ENCODE measurements at regions not wholly inside any gene's neighbourhood (a gene's known extent, or its start where the extent isn't known, plus 50 kb on each side); places are given as distances from the start of the nearest gene placed in this dataset.

DNA sequence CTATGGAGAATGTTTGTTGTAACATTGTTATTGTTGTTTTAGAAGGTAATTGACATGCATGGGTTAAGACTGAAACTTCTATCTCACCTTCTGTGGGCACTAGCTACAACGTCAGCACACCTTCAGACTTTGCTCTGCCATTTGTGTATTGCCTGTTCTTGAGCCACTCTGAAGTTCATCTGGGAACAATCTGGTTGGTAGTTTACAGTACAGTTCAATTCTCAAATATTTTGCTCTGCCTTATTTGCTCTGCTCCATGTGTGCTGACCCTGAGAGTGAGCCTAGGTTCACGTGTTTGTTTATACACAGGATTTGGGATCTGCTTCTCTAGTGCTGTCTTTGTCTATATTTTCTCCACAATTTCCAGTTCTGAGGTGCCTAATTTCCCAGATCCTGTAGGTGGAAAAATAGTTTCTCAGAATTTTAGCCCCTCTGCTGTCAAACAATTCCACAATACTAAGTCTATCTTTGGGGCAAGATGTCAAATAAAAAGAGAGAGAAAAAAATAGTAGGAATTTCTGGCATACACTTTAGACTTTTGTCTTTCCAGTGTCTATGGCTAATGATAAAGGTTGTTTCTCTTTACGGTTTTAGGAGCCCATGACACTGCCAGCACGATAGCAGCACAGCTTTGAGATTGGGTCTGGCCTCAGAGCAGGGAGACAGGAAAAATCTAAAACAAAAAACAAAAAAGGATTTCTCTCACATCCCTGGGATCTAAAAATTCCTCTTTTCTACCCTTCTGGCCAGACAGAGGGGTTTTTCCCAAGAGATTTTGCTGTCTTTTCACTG lies 721.4 kb downstream of the VGLL3 start:
- H3K4me1 Mint-ChIP-seq (ENCODE audit: low read depth), result no peaks in the 10 kb centered on the region
- peaks cover 15% of the 10 kb centered on the region for H3K9me3 Mint-ChIP-seq
- no peak for DNase-seq (ENCODE audit: low spot score)
- no peak overlapping the region for H3K4me3 Mint-ChIP-seq (ENCODE audit: low read depth)
- no peak overlapping the region for H3K27ac Mint-ChIP-seq
- intact Hi-C loops (cut with micrococcal nuclease), result no loop called here
- no peaks in the 10 kb centered on the region for H3K27me3 Mint-ChIP-seq (ENCODE audit: low read depth)
- no peaks in the 10 kb centered on the region for H3K36me3 Mint-ChIP-seq (ENCODE audit: low read depth)

DNA sequence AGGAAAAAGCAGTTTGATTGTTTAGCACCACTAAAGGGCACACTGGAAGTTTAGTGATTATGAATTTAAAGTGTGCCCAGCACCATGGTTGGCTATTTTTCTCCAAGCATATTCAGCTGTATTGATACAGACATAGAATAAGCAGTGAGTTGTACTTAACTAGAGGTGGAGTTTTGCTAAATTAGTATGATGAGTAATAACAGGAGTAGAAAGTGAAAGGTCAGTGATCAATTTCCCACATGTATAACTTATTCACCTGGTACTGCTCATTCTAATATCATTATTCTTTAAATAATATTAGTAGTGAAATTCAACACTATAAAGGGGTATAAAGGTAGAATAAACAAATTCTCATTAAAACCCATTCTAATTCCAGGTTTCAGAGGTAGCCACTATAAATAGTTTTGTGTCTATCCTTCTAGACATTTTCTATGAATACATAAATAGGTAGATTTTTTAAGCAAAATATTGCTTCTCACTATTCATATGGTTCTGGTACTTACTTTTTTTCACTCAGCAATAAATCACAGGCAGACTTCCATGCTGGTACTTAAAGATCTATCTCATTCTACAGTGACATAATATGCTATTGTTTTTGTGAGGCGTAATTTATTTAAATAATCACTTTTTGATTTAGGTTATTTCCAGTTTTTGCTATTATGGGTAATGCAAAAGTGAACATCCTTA lies 732.9 kb downstream of the VGLL3 start:
- peaks cover 16% of the 10 kb centered on the region for H3K9me3 Mint-ChIP-seq
- H3K36me3 Mint-ChIP-seq (ENCODE audit: low read depth), result no peaks in the 10 kb centered on the region
- intact Hi-C loops (cut with micrococcal nuclease), result no loop called here
- H3K27me3 Mint-ChIP-seq (ENCODE audit: low read depth), result no peaks in the 10 kb centered on the region
- no peak overlapping the region for H3K27ac Mint-ChIP-seq
- no peak overlapping the region for H3K4me3 Mint-ChIP-seq (ENCODE audit: low read depth)
- no peak for DNase-seq (ENCODE audit: low spot score)
- no peaks in the 10 kb centered on the region for H3K4me1 Mint-ChIP-seq (ENCODE audit: low read depth)

DNA sequence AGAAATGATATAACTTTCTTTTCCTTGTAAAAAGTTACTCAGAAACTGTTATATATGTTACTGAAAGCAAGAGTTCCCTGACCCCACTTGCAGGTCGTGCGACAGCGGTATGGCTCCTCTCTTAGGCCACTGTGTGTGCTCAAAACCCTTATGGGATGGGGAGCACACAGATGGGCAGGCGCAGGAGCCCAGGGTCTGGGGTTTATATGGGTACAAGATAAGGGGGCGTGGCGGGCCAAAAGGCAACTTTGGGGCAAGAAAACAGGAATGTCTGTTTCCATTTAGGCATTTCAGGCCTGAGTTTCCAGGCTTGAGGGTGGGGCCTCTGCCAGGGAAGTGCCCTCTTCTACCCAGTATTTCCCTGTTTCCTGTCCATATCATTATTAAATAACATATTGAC lies 736.5 kb downstream of the VGLL3 start:
- intact Hi-C loops (cut with micrococcal nuclease), result no loop called here
- DNase-seq (ENCODE audit: low spot score), result no peak
- Mint-ChIP-seq H3K4me1 (ENCODE audit: low read depth) (no peaks in the 10 kb centered on the region), H3K9me3 (peaks cover 26% of the 10 kb centered on the region), H3K27ac (no peak overlapping the region), H3K27me3 (ENCODE audit: low read depth) (no peaks in the 10 kb centered on the region), H3K4me3 (ENCODE audit: low read depth) (no peak overlapping the region), H3K36me3 (ENCODE audit: low read depth) (no peaks in the 10 kb centered on the region)

DNA sequence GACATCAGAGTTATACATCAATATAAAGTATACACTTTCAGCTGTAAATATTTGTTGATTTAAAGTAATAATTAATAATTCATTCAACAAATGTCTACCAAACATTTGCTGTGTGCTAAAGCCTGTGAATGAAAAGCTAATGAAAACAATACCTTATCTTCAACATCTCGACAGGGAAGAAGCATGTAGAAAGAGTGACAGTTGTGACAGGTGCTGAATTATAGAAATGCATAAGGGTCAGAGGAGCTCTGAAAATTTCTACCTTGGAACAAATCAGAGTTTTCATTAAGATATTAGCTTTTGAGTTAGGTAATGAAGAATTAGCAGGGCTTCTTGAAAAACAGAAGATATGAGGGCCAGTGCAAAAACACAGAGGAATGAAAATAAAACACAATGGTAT lies 739.2 kb downstream of the VGLL3 start:
- H3K27ac Mint-ChIP-seq, result no peak overlapping the region

DNA sequence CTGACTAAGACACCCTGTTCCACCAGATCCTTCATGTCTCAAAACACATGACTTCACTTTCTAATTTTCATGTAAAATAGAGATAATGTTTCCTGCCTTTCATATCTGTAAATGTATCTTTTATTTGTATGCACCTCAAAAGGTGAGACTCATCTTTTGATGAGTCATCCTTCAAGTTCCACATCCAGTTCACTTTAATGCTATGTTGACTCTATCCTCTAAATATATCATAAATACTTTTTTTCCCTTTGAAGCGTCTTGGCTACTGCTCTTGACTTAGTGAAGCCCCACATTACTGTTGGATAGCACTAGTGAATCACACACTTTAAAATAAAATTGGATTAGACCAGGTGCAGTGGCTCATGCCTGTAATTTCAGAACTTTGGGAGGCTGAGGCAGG lies 741.1 kb downstream of the VGLL3 start:
- peaks cover 24% of the 10 kb centered on the region for H3K9me3 Mint-ChIP-seq
- no peaks in the 10 kb centered on the region for H3K4me1 Mint-ChIP-seq (ENCODE audit: low read depth)
- no peak for DNase-seq (ENCODE audit: low spot score)
- no peaks in the 10 kb centered on the region for H3K27me3 Mint-ChIP-seq (ENCODE audit: low read depth)
- no peaks in the 10 kb centered on the region for H3K36me3 Mint-ChIP-seq (ENCODE audit: low read depth)
- H3K4me3 Mint-ChIP-seq (ENCODE audit: low read depth), result no peak overlapping the region
- no peak overlapping the region for H3K27ac Mint-ChIP-seq
- intact Hi-C loops (cut with micrococcal nuclease), result no loop called here

More for the DNA sequence above, 739.2 kb downstream of the VGLL3 start:
- Mint-ChIP-seq H3K9me3 (peaks cover 32% of the 10 kb centered on the region), H3K36me3 (ENCODE audit: low read depth) (no peaks in the 10 kb centered on the region), H3K27me3 (ENCODE audit: low read depth) (no peaks in the 10 kb centered on the region), H3K4me1 (ENCODE audit: low read depth) (no peaks in the 10 kb centered on the region), H3K4me3 (ENCODE audit: low read depth) (no peak overlapping the region)
- intact Hi-C loops (cut with micrococcal nuclease), result no loop called here
- no peak for DNase-seq (ENCODE audit: low spot score)

DNA sequence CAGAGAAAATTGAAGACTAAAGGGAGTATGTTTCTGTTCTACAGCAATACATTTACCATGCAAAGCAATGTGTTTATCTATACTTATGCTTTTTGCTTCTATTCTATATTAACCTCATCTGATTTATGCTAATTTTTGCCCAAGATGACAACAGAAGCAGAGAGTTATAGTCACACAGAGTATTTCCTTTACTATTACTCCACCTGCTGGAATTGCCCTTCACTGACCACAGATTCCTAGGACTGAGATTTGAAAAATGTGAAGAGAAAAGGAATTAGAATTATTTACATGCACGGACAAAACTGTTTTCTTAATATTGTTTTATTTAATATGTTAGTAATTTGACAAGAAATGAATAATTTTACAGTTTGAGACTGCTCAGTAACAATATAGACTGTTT lies 745.6 kb downstream of the VGLL3 start:
- Mint-ChIP-seq H3K4me1 (ENCODE audit: low read depth) (no peaks in the 10 kb centered on the region), H3K27ac (no peak overlapping the region), H3K9me3 (peaks cover 18% of the 10 kb centered on the region), H3K27me3 (ENCODE audit: low read depth) (no peaks in the 10 kb centered on the region), H3K4me3 (ENCODE audit: low read depth) (no peak overlapping the region), H3K36me3 (ENCODE audit: low read depth) (no peaks in the 10 kb centered on the region)
- no peak for DNase-seq (ENCODE audit: low spot score)
- intact Hi-C loops (cut with micrococcal nuclease), result no loop called here

DNA sequence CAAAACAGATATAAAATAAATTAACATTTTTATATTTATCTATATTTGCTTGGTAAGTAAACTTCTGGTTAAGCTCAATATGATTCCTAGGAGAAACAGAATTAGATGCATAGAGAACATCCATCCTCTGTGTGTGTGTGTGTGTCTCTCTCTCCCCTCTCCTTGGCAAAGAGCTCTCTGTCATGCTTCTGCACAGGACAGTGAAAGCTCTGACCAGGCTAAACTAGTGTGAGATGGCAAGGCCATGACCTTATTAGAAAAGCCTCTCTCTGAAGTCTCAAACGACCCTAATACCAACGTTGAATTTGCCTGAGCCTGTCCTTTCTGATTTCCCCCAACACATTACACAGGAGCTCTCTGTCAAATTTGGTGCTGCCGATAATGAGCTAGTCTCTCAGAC lies 746.0 kb downstream of the VGLL3 start:
- Mint-ChIP-seq H3K27ac (no peak overlapping the region), H3K4me1 (ENCODE audit: low read depth) (no peaks in the 10 kb centered on the region), H3K4me3 (ENCODE audit: low read depth) (no peak overlapping the region), H3K9me3 (peaks cover 18% of the 10 kb centered on the region), H3K27me3 (ENCODE audit: low read depth) (no peaks in the 10 kb centered on the region), H3K36me3 (ENCODE audit: low read depth) (no peaks in the 10 kb centered on the region)
- DNase-seq (ENCODE audit: low spot score), result no peak
- intact Hi-C loops (cut with micrococcal nuclease), result no loop called here

DNA sequence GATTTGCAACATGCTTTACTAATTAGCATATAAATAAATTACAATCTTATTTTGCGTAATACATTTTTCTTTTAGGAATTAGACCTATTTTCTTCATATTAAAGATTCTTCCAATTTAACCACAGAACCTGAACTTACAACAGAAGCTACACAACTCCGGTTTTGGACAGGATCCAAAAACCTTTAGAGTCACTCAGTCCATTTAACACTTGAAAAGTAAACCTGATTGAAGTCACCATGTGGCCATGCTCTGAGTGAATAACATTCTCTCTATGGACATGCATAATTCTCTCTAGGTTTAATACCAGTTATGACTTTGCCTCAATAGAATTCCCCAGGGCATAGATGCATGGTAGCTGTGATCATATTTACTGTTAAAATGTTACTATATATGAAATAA lies 751.0 kb downstream of the VGLL3 start:
- DNase-seq (ENCODE audit: low spot score), result no peak
- H3K27ac Mint-ChIP-seq, result no peak overlapping the region
- intact Hi-C loops (cut with micrococcal nuclease), result no loop called here
- peaks cover 4% of the 10 kb centered on the region for H3K9me3 Mint-ChIP-seq
- H3K4me1 Mint-ChIP-seq (ENCODE audit: low read depth), result no peaks in the 10 kb centered on the region
- H3K4me3 Mint-ChIP-seq (ENCODE audit: low read depth), result no peak overlapping the region
- no peaks in the 10 kb centered on the region for H3K27me3 Mint-ChIP-seq (ENCODE audit: low read depth)
- H3K36me3 Mint-ChIP-seq (ENCODE audit: low read depth), result no peaks in the 10 kb centered on the region

DNA sequence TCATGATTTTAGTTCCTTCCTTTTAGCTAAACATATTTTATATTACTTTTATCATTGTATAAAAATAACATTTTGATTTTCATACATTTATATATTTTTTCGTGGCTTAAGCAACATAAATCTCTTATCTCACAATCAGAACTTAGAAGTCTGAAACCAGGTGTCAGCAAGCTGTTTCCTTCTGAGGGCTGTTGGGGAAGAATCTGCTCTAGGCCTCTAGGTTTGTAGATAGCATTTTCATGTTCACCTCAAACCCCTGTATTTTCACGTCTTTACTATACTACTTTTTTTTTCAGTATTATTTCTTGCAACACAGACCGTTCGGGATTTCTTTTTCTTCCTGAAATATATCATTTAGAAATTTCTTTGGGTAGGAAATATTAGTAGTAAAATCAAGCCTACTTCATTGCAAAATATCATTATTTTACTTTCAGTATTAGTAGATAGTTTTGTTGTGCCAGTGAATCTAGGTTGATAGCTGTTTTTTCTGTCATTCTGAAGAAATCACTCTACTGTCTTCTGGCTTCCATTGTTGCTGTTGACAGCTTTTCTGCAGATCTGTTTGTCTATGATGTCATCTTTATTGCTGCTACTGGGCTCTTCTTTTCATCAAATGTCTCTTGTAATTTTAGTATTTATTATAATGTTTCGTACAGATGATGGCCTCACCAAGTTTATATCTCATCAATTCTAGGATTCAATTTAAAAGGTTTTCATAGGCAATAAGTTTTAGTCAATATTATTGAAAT lies 756.3 kb downstream of the VGLL3 start:
- Mint-ChIP-seq H3K9me3 (peaks cover 4% of the 10 kb centered on the region), H3K4me3 (ENCODE audit: low read depth) (no peak overlapping the region), H3K36me3 (ENCODE audit: low read depth) (no peaks in the 10 kb centered on the region), H3K27me3 (ENCODE audit: low read depth) (no peaks in the 10 kb centered on the region), H3K27ac (no peak overlapping the region), H3K4me1 (ENCODE audit: low read depth) (no peaks in the 10 kb centered on the region)
- intact Hi-C loops (cut with micrococcal nuclease), result no loop called here
- DNase-seq (ENCODE audit: low spot score), result no peak

DNA sequence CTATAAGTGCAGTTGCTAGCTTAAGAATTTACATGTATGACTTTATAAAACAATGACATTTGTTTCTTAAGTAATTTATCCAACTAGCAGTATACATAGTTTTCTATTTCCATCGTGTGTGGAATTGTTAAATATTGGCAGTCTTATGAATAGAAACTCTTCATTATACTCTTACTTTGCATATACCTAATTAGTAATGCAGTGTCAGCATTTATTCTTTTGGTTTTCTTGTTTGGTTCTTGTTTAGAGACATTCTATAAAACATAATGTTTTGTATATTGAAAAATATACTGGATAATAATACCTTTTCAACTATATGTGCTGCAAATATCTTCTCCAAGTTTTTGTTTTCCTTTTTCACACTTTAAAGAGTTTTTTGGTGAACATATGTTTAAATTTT lies 760.2 kb downstream of the VGLL3 start:
- intact Hi-C loops (cut with micrococcal nuclease), result no loop called here

DNA sequence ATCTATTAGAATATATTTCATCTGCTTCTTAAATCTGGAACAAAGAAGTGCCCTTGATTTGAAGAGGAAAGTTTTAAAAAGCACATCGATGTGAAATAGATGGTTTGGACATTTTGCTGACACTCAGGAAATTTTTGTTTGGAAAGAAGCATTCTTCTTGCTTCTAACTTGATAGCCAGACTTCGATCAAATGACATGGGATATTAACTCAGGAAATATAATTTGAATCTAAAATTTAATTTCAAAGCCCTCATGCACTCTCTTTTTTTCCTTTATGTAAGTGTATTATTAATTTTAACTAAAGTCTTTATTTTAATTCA lies 761.2 kb downstream of the VGLL3 start:
- DNase-seq (ENCODE audit: low spot score), result no peak
- H3K36me3 Mint-ChIP-seq (ENCODE audit: low read depth), result no peaks in the 10 kb centered on the region
- no peak overlapping the region for H3K27ac Mint-ChIP-seq
- H3K27me3 Mint-ChIP-seq (ENCODE audit: low read depth), result no peaks in the 10 kb centered on the region
- H3K4me1 Mint-ChIP-seq (ENCODE audit: low read depth), result no peaks in the 10 kb centered on the region
- intact Hi-C loops (cut with micrococcal nuclease), result no loop called here
- H3K9me3 Mint-ChIP-seq, result peaks cover 4% of the 10 kb centered on the region
- no peak overlapping the region for H3K4me3 Mint-ChIP-seq (ENCODE audit: low read depth)

More for the DNA sequence above, 760.2 kb downstream of the VGLL3 start:
- Mint-ChIP-seq H3K4me3 (ENCODE audit: low read depth) (no peak overlapping the region), H3K27me3 (ENCODE audit: low read depth) (no peaks in the 10 kb centered on the region), H3K27ac (no peak overlapping the region), H3K36me3 (ENCODE audit: low read depth) (no peaks in the 10 kb centered on the region), H3K4me1 (ENCODE audit: low read depth) (no peaks in the 10 kb centered on the region), H3K9me3 (peaks cover 4% of the 10 kb centered on the region)
- no peak for DNase-seq (ENCODE audit: low spot score)

DNA sequence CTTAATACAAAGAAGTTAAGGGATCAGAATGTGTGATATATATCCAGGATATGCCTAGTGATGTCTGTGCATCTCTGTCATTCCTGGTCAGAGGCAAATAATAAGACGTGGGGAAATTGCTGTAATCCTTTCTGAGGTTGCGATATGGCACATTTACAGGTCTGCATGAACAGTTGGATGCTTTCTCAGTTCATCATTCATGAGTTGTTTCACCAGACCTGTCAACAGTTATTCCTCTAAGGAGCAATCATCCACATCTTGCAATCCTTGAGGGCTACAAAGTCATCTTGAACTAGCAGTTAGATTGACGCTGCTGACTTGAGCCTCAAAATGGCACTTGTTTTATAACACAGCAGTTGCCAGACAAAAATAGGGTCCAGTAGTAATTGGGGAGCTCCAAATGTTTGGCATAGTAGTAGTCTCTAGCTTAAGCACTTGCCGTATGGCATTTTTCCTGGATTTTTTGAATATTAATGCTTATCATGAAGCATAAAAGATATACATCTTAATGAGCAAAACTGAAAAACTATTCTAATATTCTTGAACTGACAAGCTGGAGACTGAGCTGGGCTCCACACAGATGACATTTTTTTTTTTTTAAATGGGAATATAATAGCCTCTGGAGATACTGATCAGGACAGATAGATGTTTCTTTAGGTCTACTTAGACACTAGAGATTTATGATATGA lies 761.7 kb downstream of the VGLL3 start:
- Mint-ChIP-seq H3K27ac (no peak overlapping the region), H3K4me1 (ENCODE audit: low read depth) (no peaks in the 10 kb centered on the region), H3K27me3 (ENCODE audit: low read depth) (no peaks in the 10 kb centered on the region), H3K4me3 (ENCODE audit: low read depth) (no peak overlapping the region), H3K9me3 (peaks cover 4% of the 10 kb centered on the region), H3K36me3 (ENCODE audit: low read depth) (no peaks in the 10 kb centered on the region)
- intact Hi-C loops (cut with micrococcal nuclease), result no loop called here
- DNase-seq (ENCODE audit: low spot score), result no peak

DNA sequence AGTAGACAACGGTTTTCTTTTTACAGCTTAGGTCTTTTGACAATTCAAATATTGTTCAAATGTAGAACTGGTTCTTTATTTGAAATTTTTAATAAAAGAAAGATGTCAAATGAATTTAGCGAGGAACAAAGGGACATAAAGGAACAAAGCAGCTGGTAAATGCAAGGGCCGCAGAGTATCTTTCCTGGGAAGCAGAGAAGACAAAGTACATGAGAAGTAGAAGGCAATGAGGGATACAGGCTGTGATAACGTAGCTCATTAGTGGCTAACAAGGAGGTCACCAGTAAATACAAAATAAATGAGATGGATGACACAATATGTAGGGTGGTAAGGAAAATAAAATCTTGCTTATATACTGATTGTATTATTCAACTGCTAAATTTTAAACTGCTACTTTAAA lies 762.8 kb downstream of the VGLL3 start:
- no peak for DNase-seq (ENCODE audit: low spot score)
- no peaks in the 10 kb centered on the region for H3K4me1 Mint-ChIP-seq (ENCODE audit: low read depth)
- intact Hi-C loops (cut with micrococcal nuclease), result no loop called here
- H3K27me3 Mint-ChIP-seq (ENCODE audit: low read depth), result no peaks in the 10 kb centered on the region
- no peaks in the 10 kb centered on the region for H3K36me3 Mint-ChIP-seq (ENCODE audit: low read depth)
- H3K4me3 Mint-ChIP-seq (ENCODE audit: low read depth), result no peak overlapping the region
- H3K9me3 Mint-ChIP-seq, result peaks cover 4% of the 10 kb centered on the region
- H3K27ac Mint-ChIP-seq, result no peak overlapping the region

Measured in activated T-helper 2 cell treated with anti-CD3 and anti-CD28 coated beads, Interferon-gamma antibody, Interleukin-2, Interleukin-4, amounts not matched to agents 10 μg/mL and 5 μg/mL and 100 μg/mL, durations not matched to agents 14 hours and 24 hours and 36 hours (primary cell).